Keratinocyte (primary cell): ENCODE measurements at regions not wholly inside any gene's neighbourhood (a gene's known extent, or its start where the extent isn't known, plus 50 kb on each side); places are given as distances from the start of the nearest gene placed in this dataset.
A peak's percentile ranks its signal among the peaks of the same experiment; 100 is the strongest.

Experiments
- CTCF ChIP-seq, 3 experiments: IDR thresholded peaks in 1 of 3; conservative IDR thresholded peaks in 1 of 3; optimal IDR thresholded peaks in 1 of 3; 2 replicates in 2 of 3; 3 replicates in 1 of 3; pipeline versions ENCODE3 to v1.5.1; 2011; ENCODE audit warnings: low read length in 3 of 3, mild to moderate bottlenecking in 3 of 3, moderate library complexity in 2 of 3, control low read depth in 1 of 3, inconsistent platforms in 1 of 3; ENCODE audit not compliant: insufficient read depth in 2 of 3; ENCODE audit errors: extremely low read depth in 1 of 3
- EZH2 ChIP-seq: IDR thresholded peaks from one replicate; pipeline ENCODE4 v1.6.1; 2012; ENCODE audit warnings: inconsistent platforms, mild to moderate bottlenecking, low read length, moderate library complexity

GRCh38 chr6:130282234-130282995, 59.7 kb upstream of the SAMD3 start:
- TF ChIP-seq CTCF (optimal IDR thresholded peaks at IDR 0.05 in 1 of 3, IDR thresholded peaks at IDR 0.05 in 1 of 3, conservative IDR thresholded peaks at IDR 0.05 in 1 of 3; ENCODE audit: extremely low read depth in 1 of 3, insufficient read depth in 2 of 3, low read length in 3 of 3) (peak; percentile 13 to 55 (median 37)), EZH2 (no peak)
